ENCODE measurements at regions not wholly inside any gene's neighbourhood (a gene's known extent, or its start where the extent isn't known, plus 50 kb on each side); places are given as distances from the start of the nearest gene placed in this dataset.

DNA sequence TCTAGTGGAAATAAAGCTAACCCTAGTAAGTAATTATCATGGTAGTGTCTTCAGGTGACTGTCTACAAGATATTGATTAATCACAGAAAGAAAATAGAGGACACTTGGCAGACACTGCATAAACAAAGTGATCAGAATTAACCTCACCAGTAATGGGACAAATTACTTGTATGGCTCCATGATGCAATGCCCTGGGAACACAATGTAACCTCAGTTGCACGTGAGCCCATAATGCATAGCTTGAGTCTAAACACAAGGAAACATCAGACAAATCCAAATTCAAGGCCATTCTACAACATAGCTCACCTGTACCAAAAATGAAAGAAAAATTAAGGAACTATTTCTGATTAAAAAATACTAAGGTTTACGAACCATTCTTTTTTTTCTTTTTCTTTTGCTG, 92.4 kb upstream of the SSTR4 start:
- FAIRE-seq (no peak), DNase-seq (no peak), ATAC-seq (no peak)
- Histone ChIP-seq H3K27me3 (no peaks in the 10 kb centered on the region), H3K4me1 (no peaks in the 10 kb centered on the region), H3K27ac (no peak overlapping the region), H3K36me3 (no peaks in the 10 kb centered on the region), H3K4me3 (no peak overlapping the region), H3K9me3 (no peaks in the 10 kb centered on the region)
- WGBS, 2 donors = 63 to 70% methylated on average over 2 of the region's 2 CpGs
- intact Hi-C loops (cut with DNase I) = no loop called here
- TF ChIP-seq, protein P1, sequence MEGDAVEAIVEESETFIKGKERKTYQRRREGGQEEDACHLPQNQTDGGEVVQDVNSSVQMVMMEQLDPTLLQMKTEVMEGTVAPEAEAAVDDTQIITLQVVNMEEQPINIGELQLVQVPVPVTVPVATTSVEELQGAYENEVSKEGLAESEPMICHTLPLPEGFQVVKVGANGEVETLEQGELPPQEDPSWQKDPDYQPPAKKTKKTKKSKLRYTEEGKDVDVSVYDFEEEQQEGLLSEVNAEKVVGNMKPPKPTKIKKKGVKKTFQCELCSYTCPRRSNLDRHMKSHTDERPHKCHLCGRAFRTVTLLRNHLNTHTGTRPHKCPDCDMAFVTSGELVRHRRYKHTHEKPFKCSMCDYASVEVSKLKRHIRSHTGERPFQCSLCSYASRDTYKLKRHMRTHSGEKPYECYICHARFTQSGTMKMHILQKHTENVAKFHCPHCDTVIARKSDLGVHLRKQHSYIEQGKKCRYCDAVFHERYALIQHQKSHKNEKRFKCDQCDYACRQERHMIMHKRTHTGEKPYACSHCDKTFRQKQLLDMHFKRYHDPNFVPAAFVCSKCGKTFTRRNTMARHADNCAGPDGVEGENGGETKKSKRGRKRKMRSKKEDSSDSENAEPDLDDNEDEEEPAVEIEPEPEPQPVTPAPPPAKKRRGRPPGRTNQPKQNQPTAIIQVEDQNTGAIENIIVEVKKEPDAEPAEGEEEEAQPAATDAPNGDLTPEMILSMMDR (IDR thresholded peaks at IDR 0.05) = no peak

DNA sequence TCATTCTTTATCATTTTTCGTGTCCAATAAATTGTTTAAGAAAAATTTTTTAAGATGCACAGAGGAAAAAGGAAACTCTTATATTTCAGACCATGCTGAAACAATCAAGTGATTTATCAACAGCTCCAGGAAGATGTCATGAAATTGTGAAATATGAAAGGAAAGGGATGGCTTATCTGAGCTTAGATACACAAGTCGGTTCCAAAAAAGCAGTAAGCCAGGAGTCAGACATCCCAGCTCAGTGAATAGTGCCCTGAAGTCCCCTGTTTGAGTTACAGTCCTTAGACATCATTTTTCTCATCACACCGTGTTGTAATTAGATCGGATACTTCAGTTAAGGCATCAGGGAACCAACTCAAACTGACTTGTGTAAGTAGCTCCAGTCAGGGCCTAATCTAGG, 91.0 kb upstream of the SSTR4 start:
- no peak overlapping the region for H3K4me3 ChIP-seq

DNA sequence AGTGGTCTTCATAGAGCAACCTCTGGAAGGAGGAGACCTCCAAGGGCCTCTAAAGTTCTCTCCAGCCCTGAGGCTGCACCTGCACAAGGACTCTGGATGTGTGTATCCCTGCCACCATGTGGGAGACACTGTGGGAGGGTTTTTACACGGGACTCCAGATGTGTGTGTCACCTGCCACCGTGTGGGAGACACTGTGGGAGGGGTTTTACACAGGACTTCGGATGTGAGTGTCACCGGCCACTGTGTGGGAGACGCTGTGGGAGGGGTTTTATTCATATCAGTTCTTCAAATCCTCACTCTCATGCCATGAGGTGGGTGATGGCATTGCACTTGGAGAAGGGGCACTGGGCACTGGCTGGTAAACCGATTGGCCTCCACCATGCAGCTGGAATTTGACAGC, 90.2 kb upstream of the SSTR4 start:
- no peaks in the 10 kb centered on the region for H3K36me3 ChIP-seq
- no peaks in the 10 kb centered on the region for H3K9me3 ChIP-seq
- FAIRE-seq = no peak
- peaks cover 0 to 5% (median 0%) of the 10 kb centered on the region in 4 donors for H3K27me3 ChIP-seq
- DNase-seq = no peak
- ATAC-seq = no peak
- no peak overlapping the region for H3K27ac ChIP-seq
- TF ChIP-seq, protein P1 (IDR thresholded peaks at IDR 0.05) = no peak
- no peak overlapping the region for H3K4me3 ChIP-seq
- no peaks in the 10 kb centered on the region for H3K4me1 ChIP-seq
- intact Hi-C loops (cut with DNase I) = no loop called here
- WGBS, 2 donors = 47 to 62% methylated on average over 6 of the region's 6 CpGs

More for the DNA sequence above, 91.0 kb upstream of the SSTR4 start:
- Histone ChIP-seq H3K36me3 (no peaks in the 10 kb centered on the region), H3K27me3 (peaks cover 0 to 5% (median 0%) of the 10 kb centered on the region in 4 donors), H3K4me1 (no peaks in the 10 kb centered on the region), H3K9me3 (no peaks in the 10 kb centered on the region), H3K27ac (no peak overlapping the region)
- 39 to 44% methylated on average over 4 of the region's 4 CpGs for WGBS, 2 donors
- DNase-seq (no peak), ATAC-seq (no peak), FAIRE-seq (no peak)
- intact Hi-C loops (cut with DNase I) = no loop called here
- TF ChIP-seq, protein P1 (IDR thresholded peaks at IDR 0.05) = no peak

DNA sequence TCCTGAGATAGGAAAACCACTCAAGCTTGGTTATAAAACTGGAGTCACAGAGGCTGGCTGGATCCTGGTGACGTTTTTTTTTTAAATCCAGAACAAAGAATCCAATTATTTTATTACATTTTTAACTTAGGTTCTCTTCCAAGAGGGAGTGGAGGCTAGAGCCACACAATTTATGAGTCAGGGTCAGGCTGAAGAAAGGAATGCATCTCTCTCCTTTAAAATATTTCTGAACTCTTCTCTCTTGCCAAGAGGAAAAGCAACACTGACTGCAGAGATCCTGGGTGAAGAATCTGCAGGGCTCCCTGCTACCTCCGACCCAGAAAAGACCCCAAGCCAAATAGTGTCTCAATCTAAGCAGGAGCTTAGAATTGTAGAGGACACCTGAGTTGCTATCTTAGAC, 88.5 kb upstream of the SSTR4 start:
- WGBS, 2 donors = 29 to 40% methylated on average over 2 of the region's 2 CpGs
- Histone ChIP-seq H3K36me3 (no peaks in the 10 kb centered on the region), H3K4me1 (no peaks in the 10 kb centered on the region), H3K9me3 (no peaks in the 10 kb centered on the region), H3K4me3 (no peak overlapping the region), H3K27ac (no peak overlapping the region), H3K27me3 (peaks cover 0 to 5% (median 0%) of the 10 kb centered on the region in 4 donors)
- FAIRE-seq (no peak), DNase-seq (no peak), ATAC-seq (no peak)
- intact Hi-C loops (cut with DNase I) = no loop called here
- TF ChIP-seq, protein P1 (IDR thresholded peaks at IDR 0.05) = no peak

DNA sequence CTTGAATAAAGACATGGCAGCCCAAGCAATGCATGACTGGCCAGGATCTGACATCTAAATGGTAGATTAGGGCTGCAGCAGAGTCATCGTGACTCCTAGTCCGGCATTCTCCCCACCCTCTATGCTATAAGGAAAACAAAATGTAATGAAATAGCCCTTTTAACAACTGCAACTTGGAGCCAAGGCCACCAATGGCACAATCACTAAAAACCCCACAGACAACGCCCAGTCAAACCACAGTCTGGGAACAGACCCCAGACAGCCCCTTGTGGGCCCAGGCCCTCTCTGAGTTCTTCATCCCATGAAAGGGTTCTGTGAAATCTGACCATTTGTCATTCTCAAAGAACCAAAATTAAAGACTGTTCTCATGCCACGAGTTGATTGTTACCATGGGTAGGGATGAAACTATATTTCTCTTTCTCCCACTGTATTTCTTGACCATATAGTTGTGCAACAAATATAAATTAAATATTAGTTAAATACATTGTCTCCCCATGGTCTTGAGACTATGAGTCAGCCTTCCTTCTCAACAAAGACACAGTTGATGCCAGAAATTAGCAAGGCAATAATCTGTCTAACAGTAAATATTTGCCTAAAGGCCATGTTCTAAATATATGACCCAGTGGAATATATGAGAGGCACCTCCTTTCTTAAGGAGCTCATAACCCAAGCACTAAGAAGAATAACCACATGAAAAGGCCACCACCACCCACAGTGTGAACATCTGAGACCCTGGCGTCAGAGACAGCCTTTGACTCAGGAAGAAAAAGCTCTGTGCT, 85.6 kb upstream of the SSTR4 start:
- Histone ChIP-seq H3K36me3 (no peaks in the 10 kb centered on the region), H3K27ac (no peak overlapping the region), H3K9me3 (no peaks in the 10 kb centered on the region), H3K4me3 (no peak overlapping the region), H3K4me1 (no peaks in the 10 kb centered on the region), H3K27me3 (peaks cover 0 to 5% (median 0%) of the 10 kb centered on the region in 4 donors)
- TF ChIP-seq, protein P1 (IDR thresholded peaks at IDR 0.05) = no peak
- ATAC-seq = no peak
- WGBS, 2 donors = 62 to 71% methylated on average over 5 of the region's 5 CpGs
- intact Hi-C loops (cut with DNase I) = no loop called here
- FAIRE-seq = no peak
- no peak for DNase-seq
